Breast epithelium (tissue), 3 donors: ENCODE measurements at regions not wholly inside any gene's neighbourhood (a gene's known extent, or its start where the extent isn't known, plus 50 kb on each side); places are given as distances from the start of the nearest gene placed in this dataset.

Source experiments
- CTCF ChIP-seq, 3 donors: fragments of 450-650 bp; IDR thresholded peaks; one replicate each; pipeline ENCODE4 v1.5.1; 2016 to 2017; ENCODE audit warnings: antibody characterized with exemption in 3 of 3, mild to moderate bottlenecking in 3 of 3, moderate library complexity in 3 of 3
- POLR2A ChIP-seq: fragments of 450-650 bp; IDR thresholded peaks from one replicate; pipeline ENCODE4 v1.6.1; 2016; ENCODE audit warnings: antibody characterized with exemption, mild to moderate bottlenecking, moderate library complexity

DNA sequence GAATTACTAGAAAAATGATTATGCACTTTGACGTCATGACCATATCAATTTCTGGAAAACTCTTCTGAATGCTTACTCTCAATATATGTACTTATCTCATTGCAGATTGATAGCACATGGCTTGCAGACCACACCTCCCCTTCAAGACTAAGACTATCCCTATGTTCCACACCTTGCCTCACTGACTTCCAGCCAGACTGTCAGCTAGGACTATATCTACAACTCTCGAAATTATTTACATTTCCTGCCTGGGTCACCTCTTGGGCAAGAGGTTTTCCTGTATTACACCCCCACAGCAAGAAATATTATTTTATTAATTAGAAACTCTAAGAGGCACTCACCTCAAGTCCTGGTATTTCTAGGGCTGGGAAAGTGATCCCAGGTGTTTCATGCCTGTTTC lies 236.6 kb downstream of the CYRIA start:
- TF ChIP-seq POLR2A (no peak), CTCF (IDR thresholded peaks at IDR 0.05) (no peak)
